ENCODE measurements at regions not wholly inside any gene's neighbourhood (a gene's known extent, or its start where the extent isn't known, plus 50 kb on each side); places are given as distances from the start of the nearest gene placed in this dataset.

DNA sequence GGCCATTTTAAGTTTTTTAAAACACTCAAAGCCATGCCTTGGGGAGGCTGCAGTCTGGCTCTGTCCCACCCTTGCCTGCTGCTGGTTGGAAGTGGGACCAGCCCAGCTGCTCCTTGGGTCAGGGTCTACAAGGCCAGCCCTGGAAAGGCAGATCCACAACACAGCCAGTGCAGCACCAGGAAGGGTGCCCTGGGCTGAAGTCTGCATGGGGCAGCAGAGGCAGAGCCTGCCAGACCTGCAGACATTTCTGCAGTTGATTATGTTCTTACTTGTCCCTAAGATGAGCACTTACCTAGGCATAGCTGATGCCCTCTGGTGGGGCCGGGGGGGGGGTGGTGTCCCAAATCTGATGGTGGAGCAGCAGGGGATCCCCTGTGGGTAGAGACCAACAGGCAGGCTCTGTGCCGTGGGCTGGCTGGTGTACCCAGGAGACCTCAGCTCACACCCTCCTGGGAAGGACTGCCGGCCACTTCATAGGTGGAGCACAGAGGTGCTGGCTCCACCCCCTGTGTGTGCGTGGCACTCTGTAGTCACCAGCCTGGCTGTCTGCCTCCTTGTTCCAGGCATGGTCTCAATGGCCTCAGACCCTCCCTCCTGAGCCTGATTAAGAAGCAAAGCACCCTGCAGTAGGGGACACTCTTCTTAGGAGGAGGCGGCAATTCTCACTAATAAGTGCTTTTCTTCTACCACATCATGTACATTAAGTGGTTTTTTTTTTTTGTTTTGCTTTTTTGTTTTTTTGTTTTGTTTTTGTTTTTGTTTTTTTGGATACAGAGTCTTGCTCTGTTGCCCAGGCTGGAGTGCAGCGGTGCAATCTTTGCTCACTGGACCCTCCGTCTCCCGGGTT, 97.4 kb upstream of the KLF13 start:
- TF ChIP-seq POLR2A (IDR thresholded peaks at IDR 0.05; ENCODE audit: low read depth), result no peak
- TF ChIP-seq, protein P1, sequence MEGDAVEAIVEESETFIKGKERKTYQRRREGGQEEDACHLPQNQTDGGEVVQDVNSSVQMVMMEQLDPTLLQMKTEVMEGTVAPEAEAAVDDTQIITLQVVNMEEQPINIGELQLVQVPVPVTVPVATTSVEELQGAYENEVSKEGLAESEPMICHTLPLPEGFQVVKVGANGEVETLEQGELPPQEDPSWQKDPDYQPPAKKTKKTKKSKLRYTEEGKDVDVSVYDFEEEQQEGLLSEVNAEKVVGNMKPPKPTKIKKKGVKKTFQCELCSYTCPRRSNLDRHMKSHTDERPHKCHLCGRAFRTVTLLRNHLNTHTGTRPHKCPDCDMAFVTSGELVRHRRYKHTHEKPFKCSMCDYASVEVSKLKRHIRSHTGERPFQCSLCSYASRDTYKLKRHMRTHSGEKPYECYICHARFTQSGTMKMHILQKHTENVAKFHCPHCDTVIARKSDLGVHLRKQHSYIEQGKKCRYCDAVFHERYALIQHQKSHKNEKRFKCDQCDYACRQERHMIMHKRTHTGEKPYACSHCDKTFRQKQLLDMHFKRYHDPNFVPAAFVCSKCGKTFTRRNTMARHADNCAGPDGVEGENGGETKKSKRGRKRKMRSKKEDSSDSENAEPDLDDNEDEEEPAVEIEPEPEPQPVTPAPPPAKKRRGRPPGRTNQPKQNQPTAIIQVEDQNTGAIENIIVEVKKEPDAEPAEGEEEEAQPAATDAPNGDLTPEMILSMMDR (IDR thresholded peaks at IDR 0.05), result no peak
- TF ChIP-seq POLR2AphosphoS5 (IDR thresholded peaks at IDR 0.05), result no peak
